Gastrocnemius medialis (tissue), 4 donors: ENCODE measurements at regions not wholly inside any gene's neighbourhood (a gene's known extent, or its start where the extent isn't known, plus 50 kb on each side); places are given as distances from the start of the nearest gene placed in this dataset.
"Not testable (repeated sequence)": the region's sequence is repeated elsewhere in the genome, so short reads cannot be mapped to it uniquely, and the experiment has no call there.

Experiments used
- ATAC-seq, 2 donors: fragments of 150-250 bp; one replicate each; pipeline ENCODE4 v1.9.1; 2016
- DNase-seq, 2 donors: peaks; one replicate each; pipeline ENCODE4 v3.0.0-alpha.2; 2019
- H3K27ac ChIP-seq, 4 donors: fragments of 200-600 bp; sonication (generic); 1 replicate in 1 of 4; 2 replicates in 3 of 4; pipeline ENCODE4 v1.5.1; 2016 to 2018; ENCODE audit warnings: mild to moderate bottlenecking in 2 of 4, moderate library complexity in 1 of 4
- H3K27me3 ChIP-seq, 3 donors: fragments of 200-600 bp; sonication (generic) in 2 of 3; 1 replicate in 1 of 3; 2 replicates in 2 of 3; pipeline versions ENCODE4 v1.5.1 to v1.6.0; 2016 to 2019; ENCODE audit warnings: mild to moderate bottlenecking in 1 of 3, moderate library complexity in 1 of 3
- H3K36me3 ChIP-seq, 2 donors: fragments of 200-600 bp; sonication (generic) in 1 of 2; one replicate each; pipeline ENCODE4 v1.5.1; 2017 to 2018
- H3K4me1 ChIP-seq, 2 donors: fragments of 200-600 bp; sonication (generic) in 1 of 2; one replicate each; pipeline ENCODE4 v1.5.1; 2016 to 2017; ENCODE audit warnings: mild to moderate bottlenecking in 2 of 2
- H3K4me3 ChIP-seq, 4 donors: fragments of 200-600 bp; sonication (generic) in 3 of 4; 1 replicate in 1 of 4; 2 replicates in 3 of 4; pipeline ENCODE4 v1.5.1; 2016 to 2019; ENCODE audit warnings: mild to moderate bottlenecking in 2 of 4
- H3K9me3 ChIP-seq, 3 donors: fragments of 200-600 bp; sonication (generic) in 2 of 3; 1 replicate in 1 of 3; 2 replicates in 2 of 3; pipeline ENCODE4 v1.5.1; 2016 to 2019
- CTCF ChIP-seq, 5 experiments: fragments of 450-650 bp in 3 of 5; fragments of 200-600 bp in 2 of 5; sonication (generic) in 2 of 5; IDR thresholded peaks in 4 of 5; conservative IDR thresholded peaks in 1 of 5; 1 replicate in 4 of 5; 2 replicates in 1 of 5; pipeline ENCODE4 v1.5.1; 2016 to 2019; ENCODE audit warnings: antibody characterized with exemption in 5 of 5, mild to moderate bottlenecking in 3 of 5, moderate library complexity in 3 of 5
- POLR2A ChIP-seq, 2 donors: fragments of 450-650 bp; IDR thresholded peaks; one replicate each; pipeline ENCODE4 v1.6.1; 2017; ENCODE audit warnings: antibody characterized with exemption in 2 of 2, mild to moderate bottlenecking in 2 of 2, moderate library complexity in 2 of 2
- in situ Hi-C, 4 donors: fragments of 200-750 bp; cut with MboI; loops; one replicate each; pipeline versions ENCODE4 v1.15.0 to v1.8.0; 2017; ENCODE audit warnings: low sequenced_read_pairs in 4 of 4
- intact Hi-C: fragments of 100-400 bp; cut with DNase I; formaldehyde crosslinking; loops from one replicate; pipeline ENCODE4 v1.15.1; 2023; ENCODE audit warnings: low total_unique reads

GRCh38 chr14:83974647-83975163 lies 1555.2 kb upstream of the FLRT2 start:
- no peaks in the 10 kb centered on the region for H3K9me3 ChIP-seq
- peaks cover 8 to 11% of the 10 kb centered on the region in 2 donors for H3K4me1 ChIP-seq
- H3K27ac ChIP-seq, result no peak overlapping the region
- ATAC-seq, result no peak
- no peaks in the 10 kb centered on the region for H3K27me3 ChIP-seq
- TF ChIP-seq POLR2A (IDR thresholded peaks at IDR 0.05) (no peak), CTCF (IDR thresholded peaks at IDR 0.05 in 4 of 5, conservative IDR thresholded peaks at IDR 0.05 in 1 of 5) (no peak)
- intact Hi-C loops, result no loop called here
- H3K4me3 ChIP-seq, result no peak overlapping the region
- no peaks in the 10 kb centered on the region for H3K36me3 ChIP-seq
- in situ Hi-C loops, result no loop called here
- DNase-seq, result no peak

GRCh38 chr14:83975435-83975834 lies 1554.5 kb upstream of the FLRT2 start:
- H3K27me3 ChIP-seq, result no peaks in the 10 kb centered on the region
- intact Hi-C loops (no loop called here), in situ Hi-C loops (no loop called here)
- DNase-seq (no peak), ATAC-seq (no peak)
- H3K4me3 ChIP-seq, result no peak overlapping the region
- H3K9me3 ChIP-seq, result no peaks in the 10 kb centered on the region
- H3K36me3 ChIP-seq, result no peaks in the 10 kb centered on the region
- TF ChIP-seq CTCF (IDR thresholded peaks at IDR 0.05 in 4 of 5, conservative IDR thresholded peaks at IDR 0.05 in 1 of 5) (no peak), POLR2A (IDR thresholded peaks at IDR 0.05) (no peak)
- no peak overlapping the region for H3K27ac ChIP-seq
- H3K4me1 ChIP-seq, result peaks cover 8 to 11% of the 10 kb centered on the region in 2 donors

- TF ChIP-seq CTCF (IDR thresholded peaks at IDR 0.05 in 4 of 5, conservative IDR thresholded peaks at IDR 0.05 in 1 of 5) (no peak), POLR2A (IDR thresholded peaks at IDR 0.05) (no peak)
- in situ Hi-C loops, result no loop called here
- no peaks in the 10 kb centered on the region for H3K9me3 ChIP-seq
Observed at GRCh38 chr14:83975841-83976770, 1553.8 kb upstream of the FLRT2 start.

GRCh38 chr14:83977583-83977982 lies 1552.4 kb upstream of the FLRT2 start:
- no peak for ATAC-seq
- in situ Hi-C loops (no loop called here), intact Hi-C loops (no loop called here)
- Histone ChIP-seq H3K4me3 (no peak overlapping the region), H3K27ac (no peak overlapping the region), H3K36me3 (no peaks in the 10 kb centered on the region), H3K4me1 (peaks cover 8 to 11% of the 10 kb centered on the region in 2 donors), H3K27me3 (no peaks in the 10 kb centered on the region), H3K9me3 (no peaks in the 10 kb centered on the region)
- TF ChIP-seq POLR2A (IDR thresholded peaks at IDR 0.05), result no peak
- no peak for TF ChIP-seq CTCF (IDR thresholded peaks at IDR 0.05 in 4 of 5, conservative IDR thresholded peaks at IDR 0.05 in 1 of 5)
- DNase-seq, result no peak

More at GRCh38 chr14:83975841-83976770, 1553.8 kb upstream of the FLRT2 start:
- ATAC-seq (no peak), DNase-seq (no peak)
- no peak overlapping the region for H3K4me3 ChIP-seq
- H3K36me3 ChIP-seq, result no peaks in the 10 kb centered on the region
- intact Hi-C loops, result no loop called here
- peaks cover 8 to 11% of the 10 kb centered on the region in 2 donors for H3K4me1 ChIP-seq
- no peak overlapping the region for H3K27ac ChIP-seq
- no peaks in the 10 kb centered on the region for H3K27me3 ChIP-seq

- DNase-seq, H3K4me3 ChIP-seq, H3K4me1 ChIP-seq, intact Hi-C loops, H3K27ac ChIP-seq, H3K27me3 ChIP-seq, ATAC-seq, in situ Hi-C loops, H3K36me3 ChIP-seq, H3K9me3 ChIP-seq: not testable (repeated sequence)
Observed at GRCh38 chr14:83981676-83982258, 1548.2 kb upstream of the FLRT2 start.
